ENCODE measurements at regions not wholly inside any gene's neighbourhood (a gene's known extent, or its start where the extent isn't known, plus 50 kb on each side); places are given as distances from the start of the nearest gene placed in this dataset.
"Not testable (repeated sequence)": the region's sequence is repeated elsewhere in the genome, so short reads cannot be mapped to it uniquely, and the experiment has no call there.

DNA sequence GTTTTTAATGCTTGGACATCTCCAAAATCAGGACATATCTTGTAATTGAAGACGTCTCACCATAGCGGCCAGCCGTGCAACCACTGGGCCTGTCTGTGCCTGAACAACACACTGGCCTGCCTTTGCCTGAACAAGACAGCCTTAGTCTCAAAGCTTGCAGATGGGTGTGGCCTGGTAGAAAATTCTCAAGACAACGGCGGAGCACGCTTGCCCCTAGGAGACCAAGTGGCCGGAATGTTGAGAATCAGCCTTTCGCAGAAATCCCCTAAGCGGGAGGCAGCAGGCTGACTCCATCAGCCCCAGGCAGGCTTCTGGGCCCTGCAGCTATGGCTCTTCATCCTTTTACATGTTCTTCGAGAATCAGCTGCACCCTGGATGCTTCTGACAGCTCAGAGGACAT lies 98.0 kb upstream of the C1orf174 start:
- H3K4me1 ChIP-seq (ENCODE audit: control insufficient read depth in 4 of 4, insufficient read depth in 4 of 4, low read length in 3 of 4): no peaks in the 10 kb centered on the region
- no peak overlapping the region for H3K27ac ChIP-seq (ENCODE audit: low read depth in 1 of 2, low read length in 2 of 2)
- no peak overlapping the region for H3K4me3 ChIP-seq (ENCODE audit: low read depth in 1 of 3, low read length in 3 of 3)
- no peaks in the 10 kb centered on the region for H3K9me3 ChIP-seq (ENCODE audit: control insufficient read depth in 4 of 4, low read length in 3 of 4)
- no peak for TF ChIP-seq REST (IDR thresholded peaks at IDR 0.05)
- no peak for DNase-seq (ENCODE audit: low spot score)
- peaks cover 0 to 2% (median 0%) of the 10 kb centered on the region in 4 donors for H3K27me3 ChIP-seq (ENCODE audit: control insufficient read depth in 4 of 4, insufficient read depth in 4 of 4, low read length in 3 of 4)
- WGBS: 82% methylated on average over 10 of the region's 10 CpGs
- no peaks in the 10 kb centered on the region for H3K36me3 ChIP-seq (ENCODE audit: control insufficient read depth in 4 of 4, insufficient read depth in 3 of 4, low read depth in 1 of 4, low read length in 3 of 4)
- H3K9ac ChIP-seq (ENCODE audit: low read depth in 1 of 2, low read length in 2 of 2): no peak overlapping the region

- not testable (repeated sequence) for DNase-seq (ENCODE audit: low spot score); H3K36me3 ChIP-seq (ENCODE audit: control insufficient read depth in 4 of 4, insufficient read depth in 3 of 4, low read depth in 1 of 4, low read length in 3 of 4)
Measured at GRCh38 chr1:3999514-3999913, 99.4 kb upstream of the C1orf174 start.

GRCh38 chr1:3999941-4000735 lies 100.1 kb upstream of the C1orf174 start:
- WGBS: 70% methylated on average over 21 of the region's 21 CpGs
- Histone ChIP-seq H3K9me3 (ENCODE audit: control insufficient read depth in 4 of 4, low read length in 3 of 4) (no peaks in the 10 kb centered on the region), H3K36me3 (ENCODE audit: control insufficient read depth in 4 of 4, insufficient read depth in 3 of 4, low read depth in 1 of 4, low read length in 3 of 4) (no peaks in the 10 kb centered on the region), H3K27me3 (ENCODE audit: control insufficient read depth in 4 of 4, insufficient read depth in 4 of 4, low read length in 3 of 4) (peaks cover 0 to 2% (median 0%) of the 10 kb centered on the region in 4 donors), H3K4me3 (ENCODE audit: low read depth in 1 of 3, low read length in 3 of 3) (no peak overlapping the region), H3K9ac (ENCODE audit: low read depth in 1 of 2, low read length in 2 of 2) (no peak overlapping the region), H3K4me1 (ENCODE audit: control insufficient read depth in 4 of 4, insufficient read depth in 4 of 4, low read length in 3 of 4) (no peaks in the 10 kb centered on the region), H3K27ac (ENCODE audit: low read depth in 1 of 2, low read length in 2 of 2) (no peak overlapping the region)
- no peak for DNase-seq (ENCODE audit: low spot score)
- TF ChIP-seq ATF3 (IDR thresholded peaks at IDR 0.05) (no peak), FOXA1 (IDR thresholded peaks at IDR 0.05) (no peak), EGR1 (IDR thresholded peaks at IDR 0.05; ENCODE audit: low read depth in 2 of 2) (no peak), CTCF (IDR thresholded peaks at IDR 0.05; ENCODE audit: low read depth, low read length, missing input control) (no peak), NR2F2 (IDR thresholded peaks at IDR 0.05) (no peak), MAX (IDR thresholded peaks at IDR 0.05) (no peak), REST (IDR thresholded peaks at IDR 0.05) (no peak), TAF1 (conservative IDR thresholded peaks at IDR 0.05) (no peak), GABPA (IDR thresholded peaks at IDR 0.05 in 1 of 2, conservative IDR thresholded peaks at IDR 0.05 in 1 of 2) (no peak), SP1 (IDR thresholded peaks at IDR 0.05) (no peak), HNF4G (IDR thresholded peaks at IDR 0.05) (no peak), HNF4A (conservative IDR thresholded peaks at IDR 0.05) (no peak)
- TF ChIP-seq, protein P1, sequence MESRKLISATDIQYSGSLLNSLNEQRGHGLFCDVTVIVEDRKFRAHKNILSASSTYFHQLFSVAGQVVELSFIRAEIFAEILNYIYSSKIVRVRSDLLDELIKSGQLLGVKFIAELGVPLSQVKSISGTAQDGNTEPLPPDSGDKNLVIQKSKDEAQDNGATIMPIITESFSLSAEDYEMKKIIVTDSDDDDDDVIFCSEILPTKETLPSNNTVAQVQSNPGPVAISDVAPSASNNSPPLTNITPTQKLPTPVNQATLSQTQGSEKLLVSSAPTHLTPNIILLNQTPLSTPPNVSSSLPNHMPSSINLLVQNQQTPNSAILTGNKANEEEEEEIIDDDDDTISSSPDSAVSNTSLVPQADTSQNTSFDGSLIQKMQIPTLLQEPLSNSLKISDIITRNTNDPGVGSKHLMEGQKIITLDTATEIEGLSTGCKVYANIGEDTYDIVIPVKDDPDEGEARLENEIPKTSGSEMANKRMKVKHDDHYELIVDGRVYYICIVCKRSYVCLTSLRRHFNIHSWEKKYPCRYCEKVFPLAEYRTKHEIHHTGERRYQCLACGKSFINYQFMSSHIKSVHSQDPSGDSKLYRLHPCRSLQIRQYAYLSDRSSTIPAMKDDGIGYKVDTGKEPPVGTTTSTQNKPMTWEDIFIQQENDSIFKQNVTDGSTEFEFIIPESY (IDR thresholded peaks at IDR 0.05): no peak

More at GRCh38 chr1:3999514-3999913, 99.4 kb upstream of the C1orf174 start:
- H3K27me3 ChIP-seq (ENCODE audit: control insufficient read depth in 4 of 4, insufficient read depth in 4 of 4, low read length in 3 of 4); H3K4me1 ChIP-seq (ENCODE audit: control insufficient read depth in 4 of 4, insufficient read depth in 4 of 4, low read length in 3 of 4); H3K27ac ChIP-seq (ENCODE audit: low read depth in 1 of 2, low read length in 2 of 2); H3K9me3 ChIP-seq (ENCODE audit: control insufficient read depth in 4 of 4, low read length in 3 of 4); H3K9ac ChIP-seq (ENCODE audit: low read depth in 1 of 2, low read length in 2 of 2); H3K4me3 ChIP-seq (ENCODE audit: low read depth in 1 of 3, low read length in 3 of 3): not testable (repeated sequence)
- whole genome bisulfite sequencing: 48% methylated on average over 18 of the region's 19 CpGs
